ENCODE measurements at regions not wholly inside any gene's neighbourhood (a gene's known extent, or its start where the extent isn't known, plus 50 kb on each side); places are given as distances from the start of the nearest gene placed in this dataset.

DNA sequence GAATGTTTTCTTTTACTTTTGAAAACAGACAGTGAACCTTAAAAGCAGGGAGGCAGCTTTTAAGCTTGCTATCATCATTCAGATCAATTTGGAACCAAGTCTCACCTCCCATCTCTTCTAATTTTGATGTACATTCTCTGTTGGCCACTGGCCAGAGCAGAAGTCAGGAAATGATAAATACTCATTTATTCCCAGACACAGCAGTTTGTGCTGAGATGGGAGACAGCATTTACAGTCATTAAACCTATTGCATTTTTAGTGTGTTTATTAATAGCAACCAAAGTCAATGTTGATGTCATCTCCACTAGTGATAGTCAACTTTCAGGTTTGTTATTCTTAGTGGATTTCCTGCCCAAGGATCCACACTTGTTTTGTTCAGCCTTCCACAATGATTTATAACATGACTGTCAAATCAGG, 320.0 kb upstream of the ATP2B1 start:
- TF ChIP-seq, protein P1, sequence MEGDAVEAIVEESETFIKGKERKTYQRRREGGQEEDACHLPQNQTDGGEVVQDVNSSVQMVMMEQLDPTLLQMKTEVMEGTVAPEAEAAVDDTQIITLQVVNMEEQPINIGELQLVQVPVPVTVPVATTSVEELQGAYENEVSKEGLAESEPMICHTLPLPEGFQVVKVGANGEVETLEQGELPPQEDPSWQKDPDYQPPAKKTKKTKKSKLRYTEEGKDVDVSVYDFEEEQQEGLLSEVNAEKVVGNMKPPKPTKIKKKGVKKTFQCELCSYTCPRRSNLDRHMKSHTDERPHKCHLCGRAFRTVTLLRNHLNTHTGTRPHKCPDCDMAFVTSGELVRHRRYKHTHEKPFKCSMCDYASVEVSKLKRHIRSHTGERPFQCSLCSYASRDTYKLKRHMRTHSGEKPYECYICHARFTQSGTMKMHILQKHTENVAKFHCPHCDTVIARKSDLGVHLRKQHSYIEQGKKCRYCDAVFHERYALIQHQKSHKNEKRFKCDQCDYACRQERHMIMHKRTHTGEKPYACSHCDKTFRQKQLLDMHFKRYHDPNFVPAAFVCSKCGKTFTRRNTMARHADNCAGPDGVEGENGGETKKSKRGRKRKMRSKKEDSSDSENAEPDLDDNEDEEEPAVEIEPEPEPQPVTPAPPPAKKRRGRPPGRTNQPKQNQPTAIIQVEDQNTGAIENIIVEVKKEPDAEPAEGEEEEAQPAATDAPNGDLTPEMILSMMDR (IDR thresholded peaks at IDR 0.05), result no peak
- no peak for TF ChIP-seq POLR2A (IDR thresholded peaks at IDR 0.05)

Data from heart left ventricle (tissue), 13 donors.